Stimulated activated CD4-positive, alpha-beta T cell treated with anti-CD3 and anti-CD28 coated beads, Interleukin-4, amount 100 ng/mL, for 4 hours (primary cell): ENCODE measurements at regions not wholly inside any gene's neighbourhood (a gene's known extent, or its start where the extent isn't known, plus 50 kb on each side); places are given as distances from the start of the nearest gene placed in this dataset.
"Not testable (repeated sequence)": the region's sequence is repeated elsewhere in the genome, so short reads cannot be mapped to it uniquely, and the experiment has no call there.

Source experiments
- DNase-seq, 2 experiments: peaks; one replicate each; pipeline ENCODE4 v3.0.0-alpha.2; 2020

- no peak for DNase-seq
These were observed 430.4 kb downstream of the RPS6KC1 start for GRCh38 chr1:213481395-213481794.

- no peak for DNase-seq
These were observed 433.3 kb downstream of the RPS6KC1 start for GRCh38 chr1:213484333-213484732.

- DNase-seq: no peak
These were observed 433.7 kb downstream of the RPS6KC1 start for GRCh38 chr1:213484758-213485157.

GRCh38 chr1:213486488-213486887 lies 435.4 kb downstream of the RPS6KC1 start:
- no peak for DNase-seq

GRCh38 chr1:213491468-213491867 lies 440.4 kb downstream of the RPS6KC1 start:
- no peak for DNase-seq

GRCh38 chr1:213492161-213493041 lies 441.4 kb downstream of the RPS6KC1 start:
- no peak for DNase-seq

DNA sequence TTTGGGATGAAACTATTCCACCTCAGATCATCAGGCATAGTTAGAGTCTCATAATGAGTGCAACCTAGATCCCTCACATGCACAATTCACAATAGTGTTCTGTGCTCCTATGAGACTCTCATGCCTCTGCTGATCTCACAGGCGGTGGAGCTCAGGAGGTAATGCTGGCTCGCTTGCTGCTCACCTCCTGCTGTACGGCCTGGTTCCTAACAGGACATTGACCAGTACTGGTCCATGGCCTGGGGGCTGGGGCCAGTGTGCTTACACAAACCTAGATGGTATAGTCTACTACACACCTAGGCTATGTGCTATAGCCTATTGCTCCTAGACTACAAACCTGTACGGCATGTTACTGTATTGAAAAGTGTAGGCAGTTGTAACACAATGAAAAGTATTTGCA lies 448.4 kb downstream of the RPS6KC1 start:
- no peak for DNase-seq

DNA sequence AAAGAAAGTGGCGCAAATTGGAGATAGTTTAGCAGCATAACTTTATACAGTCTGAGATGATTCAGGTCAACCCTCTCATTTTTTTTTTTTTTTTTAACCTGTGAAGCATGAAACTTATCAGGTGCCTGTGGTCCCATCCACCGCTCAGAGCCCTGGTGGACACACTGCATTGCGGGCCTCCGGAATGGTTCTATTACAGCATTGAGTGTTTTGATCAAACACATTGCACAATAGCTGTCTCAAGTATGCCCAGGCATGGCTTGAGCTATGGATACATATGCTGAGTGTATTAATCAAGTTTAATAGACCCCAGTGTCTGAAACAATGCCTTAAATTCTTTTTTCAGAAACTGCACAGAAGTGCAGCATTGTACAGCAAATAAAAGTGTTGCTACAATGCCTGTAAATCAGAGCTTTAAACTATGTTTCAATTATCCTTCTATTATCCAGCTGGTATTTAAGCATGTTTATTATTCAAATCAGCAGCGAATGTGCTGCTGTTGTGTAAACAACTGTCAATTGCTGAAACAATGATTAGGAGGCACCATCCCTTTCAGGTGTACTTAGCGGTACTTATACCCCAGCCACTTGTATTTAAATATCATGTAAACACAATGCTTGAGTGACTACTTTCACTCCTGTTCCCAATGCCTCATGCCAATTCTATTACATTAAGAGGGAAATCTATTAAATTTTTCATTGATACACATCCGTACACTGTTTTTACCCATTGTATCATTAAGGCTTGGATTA lies 456.6 kb downstream of the RPS6KC1 start:
- no peak for DNase-seq

DNA sequence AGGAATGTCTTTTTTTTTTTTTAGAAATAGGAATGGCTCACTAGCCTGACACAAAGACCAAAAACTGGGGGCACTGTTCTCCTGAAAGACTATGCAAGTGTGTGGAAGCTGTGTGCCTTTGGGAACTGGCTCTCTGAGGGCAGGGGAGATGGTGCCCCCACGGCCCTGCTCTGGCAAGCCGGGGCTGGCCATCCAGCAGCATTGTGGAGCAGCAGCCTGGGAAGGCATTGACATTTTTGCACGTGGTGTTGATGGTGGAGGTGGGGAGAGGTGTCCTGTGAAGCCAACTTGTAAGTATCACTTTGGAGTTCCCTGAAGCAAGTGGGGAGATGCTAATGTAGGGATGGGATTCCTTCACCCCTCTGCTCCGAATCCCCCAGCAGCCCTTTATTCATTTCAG lies 460.1 kb downstream of the RPS6KC1 start:
- no peak for DNase-seq

GRCh38 chr1:213512316-213512715 lies 461.3 kb downstream of the RPS6KC1 start:
- DNase-seq: no peak

- no peak for DNase-seq
These were observed 462.0 kb downstream of the RPS6KC1 start for GRCh38 chr1:213513006-213513405.

GRCh38 chr1:213514408-213515179 lies 463.6 kb downstream of the RPS6KC1 start:
- DNase-seq: not testable (repeated sequence)

DNA sequence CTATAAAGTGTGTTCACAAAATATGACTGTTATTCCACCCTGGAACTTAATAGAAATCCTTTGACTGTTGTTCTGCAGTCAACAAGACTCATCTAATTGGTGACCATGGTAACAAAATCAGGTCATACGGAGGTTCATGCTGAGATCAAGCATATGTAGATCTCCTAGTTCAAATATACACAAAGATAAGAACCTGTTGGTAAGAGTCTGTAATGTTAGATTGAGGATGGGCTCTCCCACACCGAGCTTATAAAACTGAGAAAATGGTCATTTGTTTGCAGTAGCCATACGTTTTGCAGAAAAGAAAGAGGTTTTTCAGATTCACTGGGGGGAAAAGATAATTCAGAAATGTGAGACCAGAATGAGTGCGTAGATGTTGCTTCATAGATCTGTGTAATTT lies 468.1 kb downstream of the RPS6KC1 start:
- DNase-seq: no peak

- no peak for DNase-seq
These were observed 466.6 kb upstream of the PROX1 start for GRCh38 chr1:213521206-213521605.

- no peak for DNase-seq
These were observed 463.9 kb upstream of the PROX1 start for GRCh38 chr1:213523781-213524398.

DNA sequence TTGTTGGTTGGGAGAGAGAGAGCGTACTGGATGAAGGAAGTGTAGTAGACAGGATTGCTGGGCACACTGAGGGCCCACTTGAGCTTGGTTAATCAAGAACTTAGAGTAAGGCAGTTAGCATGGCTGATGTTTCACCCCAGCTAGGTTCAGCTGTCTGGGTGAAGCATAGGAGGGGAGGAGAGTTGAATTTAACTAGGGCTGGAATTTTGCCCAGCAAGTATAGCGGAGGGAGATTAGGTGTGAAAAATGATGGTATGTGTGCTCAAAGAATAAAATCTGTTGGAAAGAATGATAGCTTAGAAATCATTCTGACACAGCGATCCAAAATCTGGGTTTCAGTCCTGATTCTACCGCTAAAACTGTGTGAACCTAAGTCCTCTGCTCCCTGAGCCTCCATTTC lies 461.5 kb upstream of the PROX1 start:
- no peak for DNase-seq

GRCh38 chr1:213530611-213531320 lies 457.0 kb upstream of the PROX1 start:
- no peak for DNase-seq

GRCh38 chr1:213531369-213532310 lies 456.1 kb upstream of the PROX1 start:
- DNase-seq: no peak

- no peak for DNase-seq
These were observed 454.6 kb upstream of the PROX1 start for GRCh38 chr1:213533125-213533524.

DNA sequence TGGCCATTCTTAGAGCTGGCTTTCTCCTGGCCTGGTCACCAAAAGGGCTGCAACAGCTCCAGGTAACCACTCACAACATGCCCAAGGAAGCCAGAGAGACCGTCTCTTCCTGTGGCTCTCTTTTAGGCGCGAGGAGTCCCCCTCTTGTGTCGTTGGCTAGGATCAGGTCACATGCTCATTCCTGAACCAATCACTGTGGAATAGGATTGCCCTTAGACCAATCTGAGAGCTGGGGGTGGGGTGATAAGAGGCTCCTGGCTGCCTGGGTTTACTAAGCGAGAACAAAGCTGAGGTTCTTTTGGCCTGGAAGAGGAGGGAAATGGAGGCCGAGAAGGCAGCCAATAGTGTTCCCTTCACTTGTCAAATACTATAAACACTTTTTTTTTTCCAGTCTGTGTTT lies 452.1 kb upstream of the PROX1 start:
- no peak for DNase-seq

GRCh38 chr1:213538251-213538650 lies 449.5 kb upstream of the PROX1 start:
- no peak for DNase-seq
